ENCODE measurements at regions not wholly inside any gene's neighbourhood (a gene's known extent, or its start where the extent isn't known, plus 50 kb on each side); places are given as distances from the start of the nearest gene placed in this dataset.

- no peak for TF ChIP-seq POLR2AphosphoS5 (IDR thresholded peaks at IDR 0.05; ENCODE audit: low read depth)
- no peak for TF ChIP-seq GABPA (IDR thresholded peaks at IDR 0.05; ENCODE audit: low read depth)
These were observed 156.3 kb upstream of the SOX9 start for GRCh38 chr17:71964559-71964958.

All from HL-60 (cell line).